ENCODE measurements at regions not wholly inside any gene's neighbourhood (a gene's known extent, or its start where the extent isn't known, plus 50 kb on each side); places are given as distances from the start of the nearest gene placed in this dataset.

DNA sequence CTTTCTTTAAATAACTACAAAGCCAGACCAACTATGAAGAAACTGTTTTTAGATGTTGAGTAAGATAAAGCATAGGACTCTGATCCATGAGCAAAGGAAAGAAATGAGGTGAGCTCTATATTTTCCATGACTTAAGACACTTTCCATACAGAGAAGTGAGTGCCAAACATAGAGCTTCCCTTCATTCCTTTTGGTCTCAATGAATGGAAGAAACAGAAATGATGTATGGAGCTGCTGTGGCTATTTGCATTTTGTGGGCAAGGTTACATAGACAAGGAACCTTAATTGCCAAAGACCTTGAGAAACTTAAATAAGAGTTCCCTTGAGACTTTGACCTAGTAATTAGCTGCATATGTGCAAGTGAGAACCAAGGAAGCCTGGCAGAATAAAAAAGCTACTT, 1152.2 kb downstream of the XPNPEP1 start:
- Histone ChIP-seq H3K27me3 (ENCODE audit: low read length) (no peaks in the 10 kb centered on the region), H3K27ac (ENCODE audit: low read depth, low read length) (no peak overlapping the region), H2AFZ (ENCODE audit: low read depth, low read length, severe bottlenecking) (no peak overlapping the region), H3K4me3 (ENCODE audit: insufficient read depth, low read length, poor library complexity, severe bottlenecking) (no peak overlapping the region), H3K9ac (ENCODE audit: low read length) (no peak overlapping the region), H3K79me2 (ENCODE audit: insufficient read depth, low read length) (no peaks in the 10 kb centered on the region), H3K36me3 (ENCODE audit: low read length) (no peaks in the 10 kb centered on the region), H4K20me1 (ENCODE audit: low read depth, low read length) (no peaks in the 10 kb centered on the region), H3F3A (ENCODE audit: insufficient read depth) (no peaks in the 10 kb centered on the region), H3K4me2 (ENCODE audit: low read depth, low read length, poor library complexity, severe bottlenecking) (no peak overlapping the region), H3K9me3 (ENCODE audit: insufficient read depth, low read length) (no peaks in the 10 kb centered on the region), H3K9me2 (replicated peaks; ENCODE audit: insufficient read depth, low read length) (no peaks in the 10 kb centered on the region)
- no peak for TF ChIP-seq EZH2phosphoT487 (conservative IDR thresholded peaks at IDR 0.05; ENCODE audit: low read length)
- TF ChIP-seq, protein P1, sequence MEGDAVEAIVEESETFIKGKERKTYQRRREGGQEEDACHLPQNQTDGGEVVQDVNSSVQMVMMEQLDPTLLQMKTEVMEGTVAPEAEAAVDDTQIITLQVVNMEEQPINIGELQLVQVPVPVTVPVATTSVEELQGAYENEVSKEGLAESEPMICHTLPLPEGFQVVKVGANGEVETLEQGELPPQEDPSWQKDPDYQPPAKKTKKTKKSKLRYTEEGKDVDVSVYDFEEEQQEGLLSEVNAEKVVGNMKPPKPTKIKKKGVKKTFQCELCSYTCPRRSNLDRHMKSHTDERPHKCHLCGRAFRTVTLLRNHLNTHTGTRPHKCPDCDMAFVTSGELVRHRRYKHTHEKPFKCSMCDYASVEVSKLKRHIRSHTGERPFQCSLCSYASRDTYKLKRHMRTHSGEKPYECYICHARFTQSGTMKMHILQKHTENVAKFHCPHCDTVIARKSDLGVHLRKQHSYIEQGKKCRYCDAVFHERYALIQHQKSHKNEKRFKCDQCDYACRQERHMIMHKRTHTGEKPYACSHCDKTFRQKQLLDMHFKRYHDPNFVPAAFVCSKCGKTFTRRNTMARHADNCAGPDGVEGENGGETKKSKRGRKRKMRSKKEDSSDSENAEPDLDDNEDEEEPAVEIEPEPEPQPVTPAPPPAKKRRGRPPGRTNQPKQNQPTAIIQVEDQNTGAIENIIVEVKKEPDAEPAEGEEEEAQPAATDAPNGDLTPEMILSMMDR (IDR thresholded peaks at IDR 0.05; ENCODE audit: insufficient read depth, low read length, poor library complexity, severe bottlenecking) = no peak

DNA sequence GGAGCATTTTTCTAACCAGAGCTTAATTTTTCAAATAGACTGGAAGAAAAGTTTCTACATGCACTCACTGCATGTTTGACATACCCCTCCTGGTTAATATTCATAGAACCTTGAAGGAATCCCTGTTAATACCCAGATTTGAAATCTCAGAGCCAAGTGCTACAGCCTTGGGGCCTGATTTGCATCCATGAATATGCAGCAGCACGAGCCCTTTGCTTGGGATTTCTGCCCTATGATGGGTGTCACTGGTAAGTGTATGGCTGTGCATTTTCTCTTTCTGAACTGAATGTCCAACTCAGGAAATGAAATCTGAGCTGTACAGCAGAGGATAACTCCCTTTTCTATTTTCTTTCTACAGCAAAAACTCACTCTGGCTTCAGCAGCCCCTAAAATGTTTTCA, 1157.5 kb downstream of the XPNPEP1 start:
- Histone ChIP-seq H3K9me2 (replicated peaks; ENCODE audit: insufficient read depth, low read length) (no peaks in the 10 kb centered on the region; the same call in 1 of the 2 replicates), H3K4me3 (ENCODE audit: insufficient read depth, low read length, poor library complexity, severe bottlenecking) (no peak overlapping the region), H3K79me2 (ENCODE audit: insufficient read depth, low read length) (no peaks in the 10 kb centered on the region), H3K36me3 (ENCODE audit: low read length) (no peaks in the 10 kb centered on the region), H3K27ac (ENCODE audit: low read depth, low read length) (no peak overlapping the region), H2AFZ (ENCODE audit: low read depth, low read length, severe bottlenecking) (no peak overlapping the region), H3K27me3 (ENCODE audit: low read length) (no peaks in the 10 kb centered on the region), H3F3A (ENCODE audit: insufficient read depth) (no peaks in the 10 kb centered on the region), H3K9ac (ENCODE audit: low read length) (no peak overlapping the region), H3K9me3 (ENCODE audit: insufficient read depth, low read length) (no peaks in the 10 kb centered on the region), H3K4me2 (ENCODE audit: low read depth, low read length, poor library complexity, severe bottlenecking) (no peak overlapping the region), H4K20me1 (ENCODE audit: low read depth, low read length) (no peaks in the 10 kb centered on the region)
- TF ChIP-seq, protein P1 (IDR thresholded peaks at IDR 0.05; ENCODE audit: insufficient read depth, low read length, poor library complexity, severe bottlenecking) = no peak

DNA sequence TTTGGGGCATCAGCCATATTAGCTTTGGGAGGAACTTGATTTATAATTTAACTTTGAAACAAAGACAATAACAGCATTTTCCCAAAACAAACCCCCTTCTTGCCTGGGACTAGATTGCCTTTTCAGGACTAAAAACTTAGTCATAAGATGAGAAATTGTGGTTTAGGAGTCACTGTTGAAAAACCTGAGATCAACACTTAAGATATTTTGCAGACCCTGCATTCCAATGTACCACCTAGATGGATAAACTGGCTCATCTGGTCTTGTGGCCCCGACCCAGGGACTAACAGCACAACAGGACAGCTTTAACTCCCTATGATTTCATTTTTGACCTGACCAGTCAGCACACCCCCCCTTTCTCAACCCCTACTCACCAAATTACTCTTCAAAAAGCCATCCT, 1165.4 kb downstream of the XPNPEP1 start:
- Histone ChIP-seq H3K9me2 (replicated peaks; ENCODE audit: insufficient read depth, low read length) (no peaks in the 10 kb centered on the region; the same call in 1 of the 2 replicates), H3K9ac (ENCODE audit: low read length) (no peak overlapping the region), H3K4me3 (ENCODE audit: insufficient read depth, low read length, poor library complexity, severe bottlenecking) (no peak overlapping the region), H3K4me2 (ENCODE audit: low read depth, low read length, poor library complexity, severe bottlenecking) (no peak overlapping the region), H3F3A (ENCODE audit: insufficient read depth) (no peaks in the 10 kb centered on the region), H3K27ac (ENCODE audit: low read depth, low read length) (no peak overlapping the region), H3K36me3 (ENCODE audit: low read length) (no peaks in the 10 kb centered on the region), H3K79me2 (ENCODE audit: insufficient read depth, low read length) (no peaks in the 10 kb centered on the region), H3K27me3 (ENCODE audit: low read length) (no peaks in the 10 kb centered on the region), H2AFZ (ENCODE audit: low read depth, low read length, severe bottlenecking) (no peak overlapping the region), H3K9me3 (ENCODE audit: insufficient read depth, low read length) (no peaks in the 10 kb centered on the region), H4K20me1 (ENCODE audit: low read depth, low read length) (no peaks in the 10 kb centered on the region)
- TF ChIP-seq, protein P1 (IDR thresholded peaks at IDR 0.05; ENCODE audit: insufficient read depth, low read length, poor library complexity, severe bottlenecking) = no peak
- no peak for TF ChIP-seq EZH2phosphoT487 (conservative IDR thresholded peaks at IDR 0.05; ENCODE audit: low read length)

DNA sequence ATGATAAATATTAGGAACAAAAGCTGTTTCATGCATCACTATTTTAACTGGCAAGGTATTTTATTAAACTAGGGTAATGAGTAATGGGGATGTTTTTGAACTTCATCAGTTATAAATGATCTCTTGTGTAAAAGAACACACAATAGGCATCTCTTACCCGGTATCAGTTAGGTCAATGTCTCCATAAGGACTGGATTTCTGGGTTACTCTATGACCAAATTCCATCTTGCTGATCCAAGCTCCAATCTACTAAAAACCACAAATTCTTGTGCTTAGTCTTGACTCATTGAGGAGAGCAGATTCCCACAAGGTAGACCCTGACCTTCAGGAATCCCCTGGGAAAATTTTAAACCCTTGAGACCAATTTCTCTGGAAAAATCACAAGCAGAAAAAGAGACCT, 1167.7 kb downstream of the XPNPEP1 start:
- Histone ChIP-seq H3K27me3 (ENCODE audit: low read length) (no peaks in the 10 kb centered on the region), H3K9ac (ENCODE audit: low read length) (no peak overlapping the region), H3K9me2 (replicated peaks; ENCODE audit: insufficient read depth, low read length) (no peaks in the 10 kb centered on the region), H3K27ac (ENCODE audit: low read depth, low read length) (no peak overlapping the region), H3K79me2 (ENCODE audit: insufficient read depth, low read length) (no peaks in the 10 kb centered on the region), H3K4me3 (ENCODE audit: insufficient read depth, low read length, poor library complexity, severe bottlenecking) (no peak overlapping the region), H3K9me3 (ENCODE audit: insufficient read depth, low read length) (no peaks in the 10 kb centered on the region), H4K20me1 (ENCODE audit: low read depth, low read length) (no peaks in the 10 kb centered on the region), H3K4me2 (ENCODE audit: low read depth, low read length, poor library complexity, severe bottlenecking) (no peak overlapping the region), H3K36me3 (ENCODE audit: low read length) (no peaks in the 10 kb centered on the region), H3F3A (ENCODE audit: insufficient read depth) (no peaks in the 10 kb centered on the region), H2AFZ (ENCODE audit: low read depth, low read length, severe bottlenecking) (no peak overlapping the region)
- no peak for TF ChIP-seq EZH2phosphoT487 (conservative IDR thresholded peaks at IDR 0.05; ENCODE audit: low read length)
- TF ChIP-seq, protein P1 (IDR thresholded peaks at IDR 0.05; ENCODE audit: insufficient read depth, low read length, poor library complexity, severe bottlenecking) = no peak
